GM12878 (cell line): ENCODE measurements at regions not wholly inside any gene's neighbourhood (a gene's known extent, or its start where the extent isn't known, plus 50 kb on each side); places are given as distances from the start of the nearest gene placed in this dataset.

Source experiments
- ATAC-seq: fragments of 200-7000 bp; cut with Tn5 transposase; 3 replicates; pipeline ENCODE4 v1.9.1; 2020; ENCODE audit warnings: mild to moderate bottlenecking, moderate library complexity
- BruUV-seq: library from RNA; stranded (reverse); fragments of 400-500 nt; replicated peaks from 2 replicates; lab custom pipeline; 2021; lab: Mats Ljungman, UMichigan
- CTCF ChIA-PET: fragments of 300-600 bp; sonication (Branson Sonifier 250); formaldehyde crosslinking; extraction: SDS; loops from one replicate; lab custom pipeline; 2021; ENCODE audit warnings: inconsistent platforms; lab: Yijun Ruan, JAX
- POLR2A ChIA-PET: fragments of 350-600 bp; formaldehyde crosslinking; extraction: SDS; loops from one replicate; lab custom pipeline; 2021; ENCODE audit warnings: inconsistent platforms; lab: Charles Lee
- RAD21 ChIA-PET: fragments of 300-600 bp; sonication (Branson Sonifier 250); formaldehyde crosslinking; loops from one replicate; lab custom pipeline; 2023; ENCODE audit warnings: antibody characterized with exemption; ENCODE audit not compliant: unreplicated experiment; lab: Charles Lee
- SMC1A ChIA-PET: fragments of 300-600 bp; sonication (Branson Sonifier 250); formaldehyde crosslinking; loops from one replicate; lab custom pipeline; 2023; ENCODE audit not compliant: unreplicated experiment, uncharacterized antibody; lab: Charles Lee
- DNase-seq: peaks from one replicate; pipeline ENCODE4 v3.0.0-alpha.2; 2011; ENCODE audit warnings: low read depth, low spot score
- FAIRE-seq: peaks from 3 replicates; lab custom pipeline; 2011; peaks lifted over from hg19 to GRCh38; lab: Jason Lieb, UNC
- H2AFZ ChIP-seq: 2 replicates; pipeline ENCODE4 v1.6.0; 2011; ENCODE audit warnings: low read depth, low read length, control low read depth; ENCODE audit not compliant: control insufficient read depth
- H3K27ac ChIP-seq: 2 replicates; pipeline ENCODE4 v1.5.1; 2011; ENCODE audit warnings: control low read depth; ENCODE audit not compliant: control insufficient read depth, insufficient read depth
- H3K27me3 ChIP-seq, 2 experiments: replicated peaks in 1 of 2; 2 replicates each; pipeline versions ENCODE4 v1.6.0 to v1.6.1; 2011; ENCODE audit warnings: low read length in 1 of 2; ENCODE audit not compliant: control insufficient read depth in 2 of 2, insufficient read depth in 2 of 2
- H3K36me3 ChIP-seq, 2 experiments: 2 replicates each; pipeline ENCODE4 v1.5.1; 2011; ENCODE audit warnings: low read length in 1 of 2; ENCODE audit not compliant: control insufficient read depth in 2 of 2, insufficient read depth in 2 of 2
- H3K4me1 ChIP-seq: 2 replicates; pipeline ENCODE4 v1.6.1; 2011; ENCODE audit warnings: mild to moderate bottlenecking, low read length, moderate library complexity, mixed read lengths; ENCODE audit not compliant: control insufficient read depth, insufficient read depth
- H3K4me2 ChIP-seq: 2 replicates; pipeline ENCODE4 v1.6.0; 2011; ENCODE audit warnings: control low read depth; ENCODE audit not compliant: control insufficient read depth, insufficient read depth
- H3K4me3 ChIP-seq: fragments of 200-600 bp; sonication (generic); 2 replicates; pipeline ENCODE4 v1.5.1; 2016
- H3K79me2 ChIP-seq: 2 replicates; pipeline ENCODE4 v1.6.0; 2011; ENCODE audit warnings: low read length; ENCODE audit not compliant: control insufficient read depth, insufficient read depth
- H3K9ac ChIP-seq: 2 replicates; pipeline ENCODE4 v1.8.0; 2011; ENCODE audit warnings: low read length, control low read depth, mixed read lengths; ENCODE audit not compliant: control insufficient read depth, insufficient read depth
- H3K9me3 ChIP-seq: replicated peaks from 3 replicates; pipeline ENCODE4 v1.5.1; 2011; ENCODE audit warnings: mild to moderate bottlenecking, low read length; ENCODE audit not compliant: control insufficient read depth, insufficient read depth
- H4K20me1 ChIP-seq: 2 replicates; pipeline ENCODE4 v1.6.0; 2011; ENCODE audit not compliant: control insufficient read depth, insufficient read depth
- CTCF ChIP-seq, 3 experiments: IDR thresholded peaks in 2 of 3; conservative IDR thresholded peaks in 1 of 3; 2 replicates each; pipeline ENCODE4 v1.5.1; 2011; ENCODE audit warnings: low read depth in 3 of 3, low read length in 3 of 3, mild to moderate bottlenecking in 3 of 3, control low read depth in 2 of 3, moderate library complexity in 2 of 3, inconsistent platforms in 1 of 3, mixed read lengths in 1 of 3; ENCODE audit not compliant: control insufficient read depth in 2 of 3, insufficient read depth in 1 of 3; ENCODE audit errors: extremely low read depth in 1 of 3
- IRF3 ChIP-seq: fragments of 450-650 bp; IDR thresholded peaks from 2 replicates; pipeline ENCODE4 v1.6.1; 2014; ENCODE audit warnings: mild to moderate bottlenecking
- MLLT1 ChIP-seq: fragments of 450-650 bp; IDR thresholded peaks from 2 replicates; pipeline ENCODE4 v1.6.1; 2016; ENCODE audit warnings: mild to moderate bottlenecking
- PKNOX1 ChIP-seq: fragments of 450-650 bp; IDR thresholded peaks from 2 replicates; pipeline ENCODE4 v1.6.1; 2016; ENCODE audit warnings: mild to moderate bottlenecking
- POLR2A ChIP-seq: IDR thresholded peaks from 2 replicates; pipeline ENCODE4 v1.6.1; 2011; ENCODE audit warnings: low read depth, mild to moderate bottlenecking, low read length
- PRDM15 ChIP-seq: fragments of 450-650 bp; formaldehyde crosslinking; IDR thresholded peaks from 2 replicates; pipeline ENCODE4 v1.4.0; 2020; ENCODE audit warnings: mild to moderate bottlenecking, moderate library complexity
- RAD21 ChIP-seq: IDR thresholded peaks from 2 replicates; pipeline ENCODE4 v1.6.1; 2011; ENCODE audit warnings: mild to moderate bottlenecking, low read depth, low read length, moderate library complexity; ENCODE audit not compliant: insufficient read depth
- RFX5 ChIP-seq: IDR thresholded peaks from 2 replicates; pipeline ENCODE4 v1.6.1; 2011; ENCODE audit warnings: low read depth, low read length, improper control_type of control experiment
- TARDBP ChIP-seq: IDR thresholded peaks from 2 replicates; pipeline ENCODE4 v1.6.1; 2016; ENCODE audit warnings: borderline replicate concordance
- ZNF384 ChIP-seq: IDR thresholded peaks from 2 replicates; pipeline ENCODE4 v1.6.1; 2012; ENCODE audit warnings: low read depth, mild to moderate bottlenecking, low read length, improper control_type of control experiment, borderline replicate concordance
- WGBS: methylation state at CpG from one replicate; pipeline ENCODE4 v1.1.6; 2016; ENCODE audit warnings: low lambda C conversion rate; ENCODE audit not compliant: insufficient replicate concordance, insufficient coverage; ENCODE audit errors: missing lambda C conversion rate; 5-methylcytosine and 5-hydroxymethylcytosine counted together
- in situ Hi-C: fragments of 300-500 bp; cut with MboI; formaldehyde crosslinking; loops from 9 replicates; pipeline ENCODE4 v1.14.3; 2018; ENCODE audit warnings: mixed read lengths
- intact Hi-C: fragments of 100-400 bp; cut with micrococcal nuclease; formaldehyde crosslinking; loops from one replicate; pipeline ENCODE4 v1.14.2; 2022; ENCODE audit not compliant: unreplicated experiment

GRCh38 chr13:73998631-73999030 is 135.6 kb downstream of the KLF12 start:
- ChIA-PET SMC1A (interaction anchor here (0.6 to 1.8 kb wide), 6 partner anchors 9 to 163 kb away, joined by 3 to 8 read pairs (median 3); no protein-coding TSS in a partner anchor), CTCF (interaction anchor here (0.7 to 2.8 kb wide), 8 partner anchors 14 to 288 kb away, joined by 3 to 10 read pairs (median 4); no protein-coding TSS in a partner anchor), RAD21 (interaction anchor here (0.6 to 1.5 kb wide), 5 partner anchors 33 to 163 kb away, joined by 3 to 4 read pairs (median 3); no protein-coding TSS in a partner anchor), POLR2A (interaction anchor here (0.6 to 0.9 kb wide), 2 partner anchors 28 to 62 kb away, joined by 3 to 4 read pairs; no protein-coding TSS in a partner anchor)
- Histone ChIP-seq H3K4me3 (no peak overlapping the region), H3K9me3 (no peaks in the 10 kb centered on the region; the same call in 2 of the 3 replicates), H3K27me3 (no peaks in the 10 kb centered on the region), H2AFZ (no peak overlapping the region), H3K4me1 (peaks cover 6% of the 10 kb centered on the region), H3K36me3 (no peaks in the 10 kb centered on the region), H3K79me2 (no peaks in the 10 kb centered on the region; the same call in none of the 2 replicates), H3K4me2 (peak overlapping the region; percentile 33), H3K9ac (no peak overlapping the region), H3K27ac (no peak overlapping the region), H4K20me1 (no peaks in the 10 kb centered on the region; the same call in 1 of the 2 replicates)
- FAIRE-seq (peak; percentile 56), DNase-seq (no peak), ATAC-seq (peak; percentile 61)
- 20% methylated on average over 2 of the region's 2 CpGs for WGBS
- in situ Hi-C loops (no loop called here), intact Hi-C loops (no loop called here)
- peak; percentile 13; the same call in 1 of the 2 replicates for TF ChIP-seq PKNOX1
- no peak for TF ChIP-seq MLLT1
- peak; percentile 37 for TF ChIP-seq RAD21
- peak in 2 of 3 experiments; percentile 14 to 19; a peak in 2 of 6 replicates for TF ChIP-seq CTCF (IDR thresholded peaks at IDR 0.05 in 2 of 3, conservative IDR thresholded peaks at IDR 0.05 in 1 of 3; ENCODE audit: control insufficient read depth in 2 of 3, extremely low read depth in 1 of 3, insufficient read depth in 1 of 3, low read depth in 3 of 3, low read length in 3 of 3)
- 0 out of 2 replicates have a peak, but pooled peaks have one; percentile 65 for TF ChIP-seq RFX5
- no peak for TF ChIP-seq TARDBP
- no peak for TF ChIP-seq PRDM15 (CRISPR knock-in tag)
- no peak for TF ChIP-seq IRF3
- no peak for TF ChIP-seq POLR2A
- TF ChIP-seq ZNF384, result no peak
- BruUV-seq, result no TSS peak
